ENCODE measurements at regions not wholly inside any gene's neighbourhood (a gene's known extent, or its start where the extent isn't known, plus 50 kb on each side); places are given as distances from the start of the nearest gene placed in this dataset.
"Not testable (repeated sequence)": the region's sequence is repeated elsewhere in the genome, so short reads cannot be mapped to it uniquely, and the experiment has no call there.

- DNase-seq (ENCODE audit: low read depth): no peak
Observed at GRCh38 chr19:31037286-31037980, 311.8 kb downstream of the TSHZ3 start.

DNA sequence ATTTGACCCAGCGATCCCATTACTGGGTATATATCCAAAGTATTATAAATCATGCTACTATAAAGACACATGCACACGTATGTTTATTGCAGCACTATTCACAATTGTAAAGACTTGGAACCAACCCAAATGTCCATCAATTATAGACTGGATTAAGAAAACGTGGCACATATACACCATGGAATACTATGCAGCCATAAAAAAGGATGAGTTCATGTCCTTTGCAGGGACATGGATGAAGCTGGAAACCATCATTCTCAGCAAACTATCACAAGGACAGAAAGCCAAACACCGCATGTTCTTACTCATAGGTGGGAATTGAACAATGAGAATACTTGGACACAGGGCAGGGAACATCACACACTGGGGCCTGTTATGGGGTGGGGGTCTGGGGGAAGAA is 317.8 kb downstream of the TSHZ3 start:
- not testable (repeated sequence) for DNase-seq (ENCODE audit: low read depth)

GRCh38 chr19:31023038-31023437 is 326.2 kb downstream of the TSHZ3 start:
- DNase-seq (ENCODE audit: low read depth): no peak

DNA sequence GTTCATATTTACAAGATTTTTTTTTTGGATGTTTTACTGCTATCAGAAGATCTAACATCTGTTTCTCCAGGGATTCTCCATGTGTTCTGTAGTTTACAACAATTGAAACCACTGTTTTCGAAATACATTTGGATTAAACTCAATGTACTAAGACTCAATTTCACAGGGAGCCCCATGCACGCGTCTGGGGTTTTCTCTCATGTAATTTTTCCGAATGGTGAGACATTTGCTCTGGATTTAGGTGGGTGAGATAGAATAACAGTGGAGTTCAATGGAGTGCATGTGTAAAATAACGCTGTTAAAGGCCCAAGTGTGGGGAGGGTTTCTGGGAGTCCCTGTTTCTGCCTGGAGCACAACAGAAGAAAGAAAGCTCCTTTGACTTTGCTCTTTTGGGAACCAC is 330.3 kb downstream of the TSHZ3 start:
- DNase-seq (ENCODE audit: low read depth): no peak

DNA sequence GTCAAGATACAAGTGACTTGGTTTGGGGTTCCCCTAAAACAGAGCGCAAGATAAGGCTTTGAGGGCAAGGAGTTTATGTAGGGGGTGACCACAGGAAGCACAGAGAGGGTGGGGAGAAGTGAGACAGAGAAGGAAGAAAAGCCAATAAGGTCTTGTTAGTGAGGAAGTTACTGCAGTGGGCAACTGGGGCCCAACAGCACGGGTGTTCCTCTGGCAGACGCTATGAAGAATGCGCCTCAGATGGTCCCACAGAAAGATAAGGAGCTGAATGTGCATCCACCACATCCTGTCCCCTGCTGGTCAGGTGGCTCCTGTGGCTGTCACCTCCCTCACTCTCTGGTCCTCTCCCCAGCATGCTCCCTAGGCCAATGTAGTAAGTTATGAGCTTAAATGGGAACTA is 333.5 kb downstream of the TSHZ3 start:
- DNase-seq (ENCODE audit: low read depth): no peak

DNA sequence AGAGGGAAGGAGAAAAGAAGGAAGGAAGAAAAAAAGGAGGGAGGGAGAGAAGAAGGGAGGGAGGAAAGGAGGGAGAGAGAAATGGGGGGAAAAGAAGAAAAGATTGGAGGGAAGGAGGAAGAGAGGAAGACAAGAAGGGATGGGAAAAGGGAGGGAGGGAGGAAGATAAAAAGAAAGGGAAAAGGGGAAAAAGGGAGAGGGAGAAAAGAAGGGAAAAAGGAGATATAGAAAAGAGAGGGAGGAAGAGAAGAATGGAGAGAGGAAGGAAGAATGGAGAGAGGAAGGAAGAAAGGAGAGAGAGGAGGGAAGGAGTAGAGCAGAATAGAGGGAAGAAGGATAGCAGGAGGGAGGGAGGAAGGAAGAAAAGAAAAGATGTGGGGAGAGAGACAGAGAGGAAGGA is 334.6 kb downstream of the TSHZ3 start:
- DNase-seq (ENCODE audit: low read depth): no peak

DNA sequence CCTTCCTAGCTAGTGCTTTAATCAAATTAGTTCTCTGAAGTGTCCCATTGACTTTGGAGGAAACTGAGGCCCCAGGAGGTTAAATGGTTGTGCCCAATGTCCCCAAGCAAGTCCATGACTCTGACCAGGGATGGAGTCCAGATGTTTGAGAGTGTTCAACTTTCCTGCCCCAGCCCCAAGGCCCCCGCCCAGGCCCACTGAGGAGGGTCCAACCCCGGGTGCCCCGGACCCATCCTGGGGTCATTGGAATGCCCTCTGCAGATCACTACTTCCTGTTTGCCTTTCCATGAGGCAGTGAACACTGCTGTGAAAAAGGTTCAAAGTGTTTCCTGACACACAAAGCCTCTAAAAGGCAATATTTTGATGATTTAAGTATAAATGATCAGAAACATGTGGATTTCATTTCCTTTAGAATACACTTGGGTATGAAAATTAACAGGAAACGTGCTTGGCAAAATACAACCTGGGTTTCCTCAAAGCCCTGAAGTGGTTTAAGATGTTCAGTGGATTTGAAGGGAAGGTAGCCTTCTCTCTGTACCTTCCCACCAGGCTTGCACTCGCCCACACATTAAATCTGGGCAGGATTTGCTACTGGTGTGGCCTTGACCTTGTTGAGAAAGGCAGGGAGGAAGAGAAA is 335.7 kb downstream of the TSHZ3 start:
- DNase-seq (ENCODE audit: low read depth): no peak

DNA sequence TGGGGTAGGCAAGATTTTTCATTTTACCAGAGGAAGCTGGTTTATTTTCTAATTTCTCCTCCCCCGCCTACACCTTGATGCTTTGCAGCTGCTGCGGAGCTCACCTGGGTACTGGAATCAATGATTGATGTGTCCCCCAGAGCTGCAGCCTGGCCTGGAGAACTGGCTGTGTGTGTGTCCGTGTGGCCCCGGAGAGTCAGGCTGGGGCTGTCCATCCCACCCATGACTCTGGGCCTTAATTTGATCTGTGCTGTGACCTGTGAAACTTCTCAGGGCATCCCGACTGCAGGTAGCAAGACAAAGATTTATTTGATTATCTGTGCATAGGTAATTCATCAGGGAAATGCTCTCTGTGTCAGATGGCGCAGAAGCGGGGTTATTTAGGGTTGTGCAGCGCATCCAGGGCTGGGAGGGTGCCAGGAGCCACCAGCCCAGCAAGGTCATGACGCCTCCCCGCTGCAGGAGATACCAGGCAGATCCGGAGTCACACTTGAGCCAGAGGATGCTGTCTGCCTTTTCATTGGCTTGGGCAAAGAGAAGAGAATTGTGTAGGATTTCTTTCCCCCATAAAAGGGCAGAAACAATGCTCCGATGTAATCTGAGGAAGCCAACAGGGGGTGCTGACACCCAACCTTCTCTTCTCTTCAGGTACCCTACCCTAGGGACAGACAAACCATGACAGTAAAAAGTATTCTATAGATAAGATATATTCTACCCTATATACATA is 346.6 kb downstream of the TSHZ3 start:
- DNase-seq (ENCODE audit: low read depth): no peak

GRCh38 chr19:31001991-31002390 is 347.2 kb downstream of the TSHZ3 start:
- no peak for DNase-seq (ENCODE audit: low read depth)

GRCh38 chr19:31000913-31001312 is 348.3 kb downstream of the TSHZ3 start:
- no peak for DNase-seq (ENCODE audit: low read depth)

- DNase-seq (ENCODE audit: low read depth): no peak
Observed at GRCh38 chr19:30999726-31000125, 349.5 kb downstream of the TSHZ3 start.

GRCh38 chr19:30997222-30997621 is 352.0 kb downstream of the TSHZ3 start:
- no peak for DNase-seq (ENCODE audit: low read depth)

- DNase-seq (ENCODE audit: low read depth): no peak
Observed at GRCh38 chr19:30978639-30979038, 370.6 kb downstream of the TSHZ3 start.

DNA sequence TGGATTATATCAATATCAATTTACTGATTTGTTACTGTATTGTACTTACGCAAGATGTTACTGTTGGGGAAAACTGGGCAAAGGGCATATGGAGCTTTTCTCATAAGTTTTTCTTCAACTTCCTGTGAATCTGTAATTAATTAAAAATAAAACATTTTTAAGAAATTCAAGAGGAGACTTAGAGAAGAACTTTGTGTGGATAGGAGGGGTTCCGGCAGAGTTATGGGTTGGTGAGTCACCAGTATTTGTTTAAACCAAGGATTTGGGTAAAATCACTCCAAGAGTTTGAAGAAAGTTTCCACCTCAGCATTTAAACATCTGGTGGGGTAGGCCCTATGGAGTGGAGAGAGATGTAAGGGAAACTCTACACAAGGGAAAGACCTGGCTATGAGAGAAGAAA is 379.6 kb downstream of the TSHZ3 start:
- DNase-seq (ENCODE audit: low read depth): no peak

DNA sequence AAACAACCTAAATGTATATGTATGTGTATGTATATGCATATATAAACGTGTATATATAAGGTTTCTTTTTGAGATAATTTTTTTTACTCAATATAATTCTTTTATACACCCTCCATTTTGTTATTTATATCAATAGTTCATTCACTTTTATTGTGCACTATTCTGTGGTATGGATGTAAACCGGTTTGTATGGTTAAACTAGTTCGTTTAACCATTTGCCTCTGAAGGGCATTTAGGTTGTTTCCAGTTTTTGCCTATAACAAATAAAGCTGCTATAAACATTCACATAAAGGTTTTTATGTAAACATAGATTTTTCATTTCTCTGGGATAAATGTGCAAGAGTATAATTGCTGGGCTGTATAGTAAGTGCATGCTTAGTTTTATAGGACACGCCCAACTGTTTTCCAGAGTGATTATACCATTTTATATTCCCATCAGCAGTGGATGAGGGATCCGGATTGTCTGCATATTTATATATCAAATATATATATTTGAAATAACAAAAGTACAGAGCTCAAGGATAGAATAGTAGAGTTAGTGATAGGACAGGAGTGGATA is 380.3 kb downstream of the TSHZ3 start:
- DNase-seq (ENCODE audit: low read depth): no peak

GRCh38 chr19:30968210-30968609 is 381.0 kb downstream of the TSHZ3 start:
- DNase-seq (ENCODE audit: low read depth): no peak

DNA sequence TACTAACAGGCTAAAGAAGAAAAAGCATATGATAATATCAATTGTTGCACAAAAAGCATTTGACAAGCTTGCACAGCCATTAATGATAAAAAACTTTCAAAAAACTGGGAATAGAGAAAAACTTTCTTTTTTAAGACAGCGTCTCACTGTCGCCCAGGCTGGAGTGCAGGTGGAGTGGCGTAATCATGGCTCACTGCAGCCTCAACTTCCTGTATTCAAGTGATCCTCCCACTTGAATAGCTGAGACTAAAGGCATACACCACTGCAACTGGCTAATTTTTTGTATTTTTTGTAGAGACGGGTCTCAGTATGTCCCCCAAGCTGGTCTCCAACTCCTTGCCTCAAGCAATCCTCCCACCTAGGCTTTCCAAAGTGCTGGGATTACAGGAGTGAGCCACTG is 382.8 kb downstream of the TSHZ3 start:
- DNase-seq (ENCODE audit: low read depth): no peak

DNA sequence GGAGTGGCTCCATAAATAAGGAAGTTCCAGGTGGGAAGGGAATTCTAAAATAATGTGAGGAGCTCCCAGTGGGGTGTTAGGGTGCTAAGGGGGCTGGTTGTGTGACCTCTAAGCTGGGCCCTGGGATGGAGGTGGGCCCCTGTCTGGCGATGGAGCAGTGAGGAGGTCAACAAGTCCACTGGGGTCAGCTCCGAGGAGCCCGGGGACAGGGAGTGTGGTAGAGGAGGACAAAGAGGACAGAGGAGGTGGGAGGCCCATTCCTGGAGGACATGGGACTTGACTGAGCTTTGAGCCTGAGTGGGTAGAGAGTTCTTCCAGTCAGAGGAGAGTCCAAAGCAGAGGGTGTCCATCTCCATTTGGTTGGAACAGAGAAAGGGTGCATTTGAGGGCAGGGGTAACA is 390.2 kb downstream of the TSHZ3 start:
- no peak for DNase-seq (ENCODE audit: low read depth)

- DNase-seq (ENCODE audit: low read depth): no peak
Observed at GRCh38 chr19:30955112-30956104, 393.8 kb downstream of the TSHZ3 start.

- not testable (repeated sequence) for DNase-seq (ENCODE audit: low read depth)
Observed at GRCh38 chr19:30944276-30944932, 404.8 kb downstream of the TSHZ3 start.
